H1 (cell line): ENCODE measurements at regions not wholly inside any gene's neighbourhood (a gene's known extent, or its start where the extent isn't known, plus 50 kb on each side); places are given as distances from the start of the nearest gene placed in this dataset.

ENCODE experiments used
- CTCF ChIA-PET: fragments of 300-600 bp; sonication (Branson Sonifier 250); formaldehyde crosslinking; loops from one replicate; lab custom pipeline; 2021; ENCODE audit not compliant: partially characterized antibody; lab: Charles Lee
- POLR2A ChIA-PET: fragments of 300-600 bp; sonication (Branson Sonifier 250); formaldehyde crosslinking; loops from one replicate; lab custom pipeline; 2021; ENCODE audit warnings: inconsistent platforms; ENCODE audit not compliant: partially characterized antibody; lab: Charles Lee
- DNase-seq, 2 experiments: peaks; one replicate each; pipeline versions ENCODE4 v3.0.0 to v3.0.0-alpha.2; 2010 to 2022; ENCODE audit warnings: low spot score in 2 of 2, low read depth in 1 of 2, mixed read lengths in 1 of 2
- FAIRE-seq: peaks from 2 replicates; lab custom pipeline; 2011; peaks lifted over from hg19 to GRCh38; lab: Jason Lieb, UNC
- H2AFZ ChIP-seq: 2 replicates; pipeline ENCODE4 v1.8.1; 2012; ENCODE audit warnings: low read length, inconsistent platforms
- H2AK5ac ChIP-seq: 2 replicates; pipeline ENCODE4 v1.6.1; 2013; ENCODE audit warnings: low read depth, low read length
- H2BK120ac ChIP-seq: replicated peaks from 2 replicates; pipeline ENCODE3; 2013; ENCODE audit warnings: low read depth, low read length, inconsistent platforms
- H2BK12ac ChIP-seq: 2 replicates; pipeline ENCODE4 v1.6.1; 2013; ENCODE audit warnings: low read depth, low read length
- H2BK15ac ChIP-seq: 2 replicates; pipeline ENCODE4 v1.6.1; 2013; ENCODE audit warnings: low read length
- H2BK20ac ChIP-seq: 2 replicates; pipeline ENCODE4 v1.6.1; 2013; ENCODE audit warnings: low read length
- H2BK5ac ChIP-seq: 2 replicates; pipeline ENCODE4 v1.6.1; 2013; ENCODE audit warnings: low read depth, low read length
- H3K14ac ChIP-seq: 2 replicates; pipeline ENCODE4 v1.6.1; 2013; ENCODE audit warnings: inconsistent platforms; ENCODE audit not compliant: insufficient read length
- H3K18ac ChIP-seq: 2 replicates; pipeline ENCODE4 v1.6.1; 2013; ENCODE audit warnings: low read length; ENCODE audit errors: extremely low read depth
- H3K23ac ChIP-seq: 2 replicates; pipeline ENCODE4 v1.6.1; 2013; ENCODE audit warnings: inconsistent platforms; ENCODE audit not compliant: insufficient read length
- H3K23me2 ChIP-seq: 2 replicates; pipeline ENCODE4 v1.6.1; 2013; ENCODE audit warnings: low read depth, low read length
- H3K27ac ChIP-seq: 2 replicates; pipeline ENCODE4 v1.6.1; 2011; ENCODE audit warnings: low read depth, low read length, inconsistent platforms
- H3K27me3 ChIP-seq, 4 experiments: replicated peaks in 1 of 4; 1 replicate in 1 of 4; 2 replicates in 3 of 4; pipeline versions ENCODE4 v1.6.1 to v1.8.1; 2011 to 2013; ENCODE audit warnings: low read length in 3 of 4, mild to moderate bottlenecking in 3 of 4, inconsistent platforms in 2 of 4, mixed read lengths in 2 of 4, moderate library complexity in 1 of 4; ENCODE audit not compliant: control insufficient read depth in 3 of 4, insufficient read depth in 3 of 4; ENCODE audit errors: extremely low read depth in 1 of 4
- H3K36me3 ChIP-seq, 4 experiments: 2 replicates each; pipeline versions ENCODE4 v1.6.1 to v1.8.1; 2011 to 2013; ENCODE audit warnings: mild to moderate bottlenecking in 4 of 4, low read length in 3 of 4, moderate library complexity in 2 of 4, control low read depth in 1 of 4, inconsistent platforms in 1 of 4; ENCODE audit not compliant: insufficient read depth in 4 of 4, control insufficient read depth in 2 of 4
- H3K4ac ChIP-seq: replicated peaks from 2 replicates; pipeline ENCODE3; 2013; ENCODE audit warnings: low read length, low read depth, mixed read lengths, inconsistent platforms; ENCODE audit not compliant: insufficient read length
- H3K4me1 ChIP-seq, 4 experiments: replicated peaks in 1 of 4; 1 replicate in 1 of 4; 2 replicates in 3 of 4; pipeline versions ENCODE4 v1.6.1 to v1.8.1; 2011 to 2013; ENCODE audit warnings: low read length in 3 of 4, inconsistent platforms in 2 of 4, mixed read lengths in 1 of 4; ENCODE audit not compliant: insufficient read depth in 4 of 4, control insufficient read depth in 3 of 4
- H3K4me2 ChIP-seq, 2 experiments: 2 replicates each; pipeline versions ENCODE4 v1.6.1 to v1.8.1; 2011 to 2013; ENCODE audit warnings: low read depth in 2 of 2, low read length in 2 of 2, control low read depth in 1 of 2, inconsistent platforms in 1 of 2, mild to moderate bottlenecking in 1 of 2; ENCODE audit not compliant: insufficient read depth in 1 of 2
- H3K4me3 ChIP-seq, 4 experiments: fragments of 200-600, 300-600 bp in 1 of 4; sonication (generic), shearing (Covaris generic), sonication (Bioruptor Twin) in 1 of 4; 2 replicates each; pipeline versions ENCODE4 v1.5.1 to v1.8.1; 2011 to 2016; ENCODE audit warnings: low read length in 4 of 4, low read depth in 3 of 4, control low read depth in 2 of 4, inconsistent platforms in 2 of 4, mild to moderate bottlenecking in 2 of 4, mixed read lengths in 1 of 4, moderate library complexity in 1 of 4; ENCODE audit not compliant: insufficient read depth in 2 of 4; ENCODE audit errors: extremely low read depth in 1 of 4
- H3K56ac ChIP-seq: replicated peaks from 2 replicates; pipeline ENCODE3; 2013; ENCODE audit warnings: low read depth, mild to moderate bottlenecking, mixed read lengths, low read length, inconsistent platforms; ENCODE audit not compliant: insufficient read length
- H3K79me1 ChIP-seq: 2 replicates; pipeline ENCODE4 v1.6.1; 2013; ENCODE audit warnings: low read depth, low read length, control low read depth
- H3K79me2 ChIP-seq, 2 experiments: 2 replicates each; pipeline versions ENCODE4 v1.6.1 to v1.8.1; 2012 to 2013; ENCODE audit warnings: low read length in 2 of 2, mild to moderate bottlenecking in 2 of 2, inconsistent platforms in 1 of 2; ENCODE audit not compliant: insufficient read depth in 2 of 2, control insufficient read depth in 1 of 2
- H3K9ac ChIP-seq, 4 experiments: replicated peaks in 1 of 4; 1 replicate in 1 of 4; 2 replicates in 3 of 4; pipeline versions ENCODE4 v1.6.1 to v1.8.1; 2011 to 2013; ENCODE audit warnings: low read depth in 3 of 4, low read length in 3 of 4, control low read depth in 2 of 4, mild to moderate bottlenecking in 2 of 4, moderate library complexity in 2 of 4, inconsistent platforms in 1 of 4; ENCODE audit errors: extremely low read depth in 1 of 4
- H3K9me3 ChIP-seq, 2 experiments: 2 replicates each; pipeline versions ENCODE4 v1.6.1 to v1.8.1; 2012 to 2013; ENCODE audit warnings: mild to moderate bottlenecking in 2 of 2, moderate library complexity in 2 of 2, control low read depth in 1 of 2, inconsistent platforms in 1 of 2, low read depth in 1 of 2, low read length in 1 of 2, mixed read lengths in 1 of 2; ENCODE audit not compliant: insufficient read depth in 2 of 2
- H4K20me1 ChIP-seq, 2 experiments: replicated peaks in 1 of 2; 2 replicates each; pipeline versions ENCODE3 to v1.8.1; 2011 to 2013; ENCODE audit warnings: inconsistent platforms in 2 of 2, low read length in 2 of 2, mild to moderate bottlenecking in 1 of 2; ENCODE audit not compliant: insufficient read depth in 2 of 2, control insufficient read depth in 1 of 2
- H4K5ac ChIP-seq: 2 replicates; pipeline ENCODE4 v1.6.1; 2013; ENCODE audit warnings: low read length, low read depth, mixed read lengths, inconsistent platforms; ENCODE audit not compliant: insufficient read length
- H4K8ac ChIP-seq: 2 replicates; pipeline ENCODE4 v1.8.0; 2013; ENCODE audit warnings: mild to moderate bottlenecking, moderate library complexity, low read length, inconsistent platforms; ENCODE audit not compliant: insufficient read depth; ENCODE audit errors: extremely low read depth
- H4K91ac ChIP-seq: replicated peaks from 2 replicates; pipeline ENCODE3; 2013; ENCODE audit warnings: low read length, mixed read lengths, inconsistent platforms; ENCODE audit not compliant: insufficient read length
- ASH2L ChIP-seq: fragments of 200-600, 300-600 bp; sonication (generic); IDR thresholded peaks from one replicate; pipeline ENCODE4 v1.7.1; 2017; ENCODE audit warnings: low read length
- ATF3 ChIP-seq: IDR thresholded peaks from 2 replicates; pipeline ENCODE4 v1.6.1; 2011; ENCODE audit warnings: low read depth, mild to moderate bottlenecking, low read length; ENCODE audit not compliant: insufficient read depth
- CBX8 ChIP-seq: fragments of 300-800, 300-1000 bp; sonication (generic); IDR thresholded peaks from 2 replicates; pipeline ENCODE4 v1.7.1; 2016; ENCODE audit warnings: low read depth, low read length, borderline replicate concordance
- CHD2 ChIP-seq: IDR thresholded peaks from 2 replicates; pipeline ENCODE4 v1.6.1; 2012; ENCODE audit warnings: low read length, improper control_type of control experiment
- E2F6 ChIP-seq: IDR thresholded peaks from 2 replicates; pipeline ENCODE4 v1.6.1; 2012; ENCODE audit warnings: inconsistent platforms
- EZH2 ChIP-seq: fragments of 200-600 bp; sonication (generic); IDR thresholded peaks from 2 replicates; pipeline ENCODE4 v1.7.1; 2012; ENCODE audit warnings: low read depth, mild to moderate bottlenecking, moderate library complexity, low read length, inconsistent platforms; ENCODE audit not compliant: severe bottlenecking
- GTF2F1 ChIP-seq: IDR thresholded peaks from 2 replicates; pipeline ENCODE4 v1.6.1; 2012; ENCODE audit warnings: low read depth, low read length, improper control_type of control experiment, borderline replicate concordance
- HDAC6 ChIP-seq: IDR thresholded peaks from one replicate; pipeline ENCODE4 v1.7.1; 2012; ENCODE audit warnings: low read depth, mild to moderate bottlenecking, inconsistent platforms, low read length, moderate library complexity
- NANOG ChIP-seq: IDR thresholded peaks from 2 replicates; pipeline ENCODE4 v1.6.1; 2011; ENCODE audit warnings: low read length, low read depth, mild to moderate bottlenecking, inconsistent platforms; ENCODE audit not compliant: insufficient read depth, poor library complexity, severe bottlenecking
- POLR2AphosphoS5 ChIP-seq: IDR thresholded peaks from 2 replicates; pipeline ENCODE4 v1.6.1; 2011; ENCODE audit warnings: low read depth, low read length
- POU5F1 ChIP-seq: IDR thresholded peaks from 2 replicates; pipeline ENCODE4 v1.6.1; 2011; ENCODE audit warnings: low read depth, mild to moderate bottlenecking, low read length, moderate library complexity
- USF2 ChIP-seq: IDR thresholded peaks from 2 replicates; pipeline ENCODE4 v1.6.1; 2011; ENCODE audit warnings: low read length, improper control_type of control experiment
- WGBS, 2 experiments: shearing (Covaris generic) in 1 of 2; methylation state at CpG; one replicate each; pipeline versions ENCODE4 v1.1.6 to v1.1.7; 2013 to 2015; ENCODE audit warnings: low lambda C conversion rate in 2 of 2, mixed read lengths in 2 of 2, inconsistent platforms in 1 of 2, low coverage in 1 of 2, missing lambda C conversion rate in 1 of 2; ENCODE audit not compliant: insufficient replicate concordance in 2 of 2, insufficient coverage in 1 of 2, insufficient read length in 1 of 2; ENCODE audit errors: extremely low coverage in 1 of 2, missing lambda C conversion rate in 1 of 2; 5-methylcytosine and 5-hydroxymethylcytosine counted together

GRCh38 chr10:2143213-2143835 is 406.0 kb upstream of the ADARB2 start:
- H4K91ac ChIP-seq: no peak overlapping the region
- no peak for DNase-seq
- WGBS, 2 experiments: 91 to 100% methylated on average over 3 to 15 of the region's 16 CpGs
- H3K4ac ChIP-seq: no peak overlapping the region
- no peak overlapping the region for H2BK20ac ChIP-seq
- FAIRE-seq: no peak
- no peaks in the 10 kb centered on the region for H3K27me3 ChIP-seq
- no peak overlapping the region for H2BK120ac ChIP-seq
- no peak overlapping the region for H3K4me3 ChIP-seq
- no peak overlapping the region for H4K5ac ChIP-seq
- H3K23ac ChIP-seq: no peak overlapping the region
- no peak overlapping the region for H2BK5ac ChIP-seq
- H3K14ac ChIP-seq: no peak overlapping the region
- no peaks in the 10 kb centered on the region for H3K23me2 ChIP-seq
- no peak overlapping the region for H2BK12ac ChIP-seq
- POLR2A ChIA-PET: no interaction called here
- no peak overlapping the region for H3K18ac ChIP-seq
- H4K20me1 ChIP-seq: no peaks in the 10 kb centered on the region
- no peak overlapping the region for H3K9ac ChIP-seq
- H4K8ac ChIP-seq: no peak overlapping the region
- H3K36me3 ChIP-seq: no peaks in the 10 kb centered on the region
- H3K27ac ChIP-seq: no peak overlapping the region
- no peak overlapping the region for H3K4me2 ChIP-seq
- CTCF ChIA-PET: no interaction called here
- H2AK5ac ChIP-seq: no peak overlapping the region
- H3K79me2 ChIP-seq: no peaks in the 10 kb centered on the region
- H3K56ac ChIP-seq: no peak overlapping the region
- no peak overlapping the region for H2AFZ ChIP-seq
- no peaks in the 10 kb centered on the region for H3K79me1 ChIP-seq
- no peak overlapping the region for H2BK15ac ChIP-seq
- no peaks in the 10 kb centered on the region for H3K9me3 ChIP-seq
- H3K4me1 ChIP-seq: peaks cover 0 to 2% (median under 1%) of the 10 kb centered on the region in 4 experiments; a peak in 1 of 7 replicates
- TF ChIP-seq ATF3: no peak
- TF ChIP-seq EZH2: no peak
- no peak for TF ChIP-seq HDAC6
- no peak for TF ChIP-seq USF2
- TF ChIP-seq POLR2AphosphoS5: no peak
- no peak for TF ChIP-seq CBX8
- TF ChIP-seq NANOG: no peak
- TF ChIP-seq POU5F1: no peak
- TF ChIP-seq E2F6: no peak
- TF ChIP-seq GTF2F1: no peak
- no peak for TF ChIP-seq CHD2
- no peak for TF ChIP-seq ASH2L
